GM12875 (cell line): ENCODE measurements at regions not wholly inside any gene's neighbourhood (a gene's known extent, or its start where the extent isn't known, plus 50 kb on each side); places are given as distances from the start of the nearest gene placed in this dataset.

Source experiments
- H3K4me3 ChIP-seq: one replicate; pipeline ENCODE4 v1.5.1; 2011; ENCODE audit warnings: low read depth, low read length, control low read depth
- TF ChIP-seq, protein P1 (sequence below): IDR thresholded peaks from 2 replicates; pipeline ENCODE4 v1.5.1; 2011; ENCODE audit warnings: low read depth, mild to moderate bottlenecking, control low read depth, inconsistent platforms, low read length, moderate library complexity, borderline replicate concordance; ENCODE audit not compliant: insufficient read depth

DNA sequence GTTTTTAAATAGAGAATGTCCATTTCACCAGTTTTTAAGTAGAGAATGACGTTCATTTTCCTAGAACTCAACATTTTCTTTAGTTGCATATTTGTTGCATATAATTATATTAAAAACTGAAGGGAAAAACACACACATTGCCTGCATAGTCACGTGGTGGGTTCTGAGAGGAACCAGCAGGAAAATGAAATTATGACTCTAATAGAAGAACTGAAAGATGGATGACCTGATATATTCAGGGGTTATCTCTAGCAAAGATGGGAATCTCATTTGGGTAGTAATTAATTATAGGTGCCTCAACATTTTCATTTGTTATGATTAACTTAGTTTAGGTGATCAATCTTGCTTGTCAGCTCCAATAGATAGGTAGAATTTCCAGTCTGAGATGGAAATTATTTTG is 288.3 kb downstream of the TRIB2 start:
- TF ChIP-seq, protein P1, sequence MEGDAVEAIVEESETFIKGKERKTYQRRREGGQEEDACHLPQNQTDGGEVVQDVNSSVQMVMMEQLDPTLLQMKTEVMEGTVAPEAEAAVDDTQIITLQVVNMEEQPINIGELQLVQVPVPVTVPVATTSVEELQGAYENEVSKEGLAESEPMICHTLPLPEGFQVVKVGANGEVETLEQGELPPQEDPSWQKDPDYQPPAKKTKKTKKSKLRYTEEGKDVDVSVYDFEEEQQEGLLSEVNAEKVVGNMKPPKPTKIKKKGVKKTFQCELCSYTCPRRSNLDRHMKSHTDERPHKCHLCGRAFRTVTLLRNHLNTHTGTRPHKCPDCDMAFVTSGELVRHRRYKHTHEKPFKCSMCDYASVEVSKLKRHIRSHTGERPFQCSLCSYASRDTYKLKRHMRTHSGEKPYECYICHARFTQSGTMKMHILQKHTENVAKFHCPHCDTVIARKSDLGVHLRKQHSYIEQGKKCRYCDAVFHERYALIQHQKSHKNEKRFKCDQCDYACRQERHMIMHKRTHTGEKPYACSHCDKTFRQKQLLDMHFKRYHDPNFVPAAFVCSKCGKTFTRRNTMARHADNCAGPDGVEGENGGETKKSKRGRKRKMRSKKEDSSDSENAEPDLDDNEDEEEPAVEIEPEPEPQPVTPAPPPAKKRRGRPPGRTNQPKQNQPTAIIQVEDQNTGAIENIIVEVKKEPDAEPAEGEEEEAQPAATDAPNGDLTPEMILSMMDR, result no peak
- no peak overlapping the region for H3K4me3 ChIP-seq

DNA sequence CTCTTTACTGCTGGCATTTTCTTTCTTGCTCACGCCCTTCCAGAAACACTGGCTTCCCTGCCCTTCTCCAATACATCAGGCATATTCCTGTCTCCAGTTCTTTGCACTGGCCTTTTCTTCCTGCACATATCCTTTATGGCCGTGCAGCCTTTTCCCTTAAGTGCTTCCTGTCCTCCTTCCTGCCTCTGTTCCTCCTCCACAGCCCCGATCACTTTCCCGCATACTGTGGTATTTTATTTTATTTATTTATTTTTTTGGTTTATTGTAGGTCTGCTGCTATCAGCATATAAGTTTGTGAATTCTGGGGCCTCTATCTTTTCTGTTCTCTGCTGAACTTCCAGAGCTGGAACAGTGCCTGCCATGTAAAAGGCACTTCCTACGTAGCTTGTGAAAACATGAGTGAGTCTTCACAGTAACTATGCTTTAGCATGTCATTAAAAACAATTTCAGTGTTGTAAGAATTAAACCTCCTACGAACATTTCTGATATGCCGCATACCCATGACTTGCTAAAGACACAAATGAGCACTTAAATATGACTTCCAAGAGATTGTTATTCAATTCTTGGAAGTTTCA is 289.1 kb downstream of the TRIB2 start:
- TF ChIP-seq, protein P1, result no peak
- no peak overlapping the region for H3K4me3 ChIP-seq

DNA sequence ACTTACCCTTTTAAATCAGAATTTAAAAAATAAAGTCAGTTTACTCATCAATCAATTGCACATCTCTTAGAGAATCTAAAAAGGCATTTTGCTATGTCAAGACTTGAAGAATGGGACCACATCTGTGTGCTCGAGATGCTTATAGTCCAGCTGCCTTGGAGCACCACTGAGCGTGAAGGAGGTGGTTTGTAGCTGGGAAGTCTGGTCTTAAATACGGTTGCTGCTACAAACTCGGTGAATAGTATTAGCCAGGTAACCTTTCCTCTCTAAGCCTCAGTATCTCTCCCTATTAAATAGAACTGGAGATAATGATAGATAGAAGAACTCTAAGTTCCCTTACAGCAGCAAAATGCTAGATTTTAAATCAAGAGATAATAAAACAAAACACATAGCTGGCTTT is 289.7 kb downstream of the TRIB2 start:
- no peak overlapping the region for H3K4me3 ChIP-seq
- TF ChIP-seq, protein P1, result no peak

DNA sequence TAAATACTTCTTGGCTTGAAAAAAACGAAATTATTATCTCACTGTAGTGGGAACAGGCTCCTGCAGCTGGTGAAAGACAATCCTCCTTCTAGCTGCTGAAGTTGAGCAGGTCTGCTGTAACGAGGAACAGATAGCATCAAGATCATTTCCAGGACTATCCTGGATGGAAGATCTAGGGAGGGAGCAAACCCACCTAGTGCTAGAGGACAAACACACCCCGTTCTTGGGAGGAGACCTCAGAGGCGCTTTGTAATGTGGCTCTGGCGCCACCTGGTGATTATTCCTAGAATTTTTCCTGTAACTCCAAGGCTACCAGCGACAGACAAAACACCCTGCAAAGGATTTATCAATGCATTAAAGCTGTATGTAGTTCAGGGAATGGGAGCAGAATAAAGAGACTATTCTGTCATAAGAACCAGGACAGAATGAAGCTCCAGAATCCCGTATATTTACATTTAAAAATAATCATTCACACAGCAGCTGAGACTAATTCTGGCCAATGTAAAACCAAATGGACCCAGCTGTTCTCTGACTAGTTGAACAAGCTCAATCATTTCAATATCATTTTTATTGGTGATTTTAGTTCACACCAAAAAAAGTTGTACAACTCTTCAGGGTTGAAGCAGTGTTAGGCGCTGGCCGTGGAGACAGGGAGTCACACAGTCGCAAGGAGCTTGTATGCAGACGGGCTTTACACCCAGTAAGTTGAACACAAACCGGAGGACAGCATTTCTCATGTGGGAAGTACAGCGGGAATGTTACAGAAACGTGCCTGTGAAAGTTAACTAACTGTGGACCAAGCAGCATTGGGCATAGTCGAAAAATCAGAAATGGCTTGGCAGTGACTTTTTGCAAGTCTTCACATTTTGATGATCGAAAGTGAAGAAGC is 290.3 kb downstream of the TRIB2 start:
- TF ChIP-seq, protein P1, result peak; percentile 65; the same call in 1 of the 2 replicates
- H3K4me3 ChIP-seq, result no peak overlapping the region

DNA sequence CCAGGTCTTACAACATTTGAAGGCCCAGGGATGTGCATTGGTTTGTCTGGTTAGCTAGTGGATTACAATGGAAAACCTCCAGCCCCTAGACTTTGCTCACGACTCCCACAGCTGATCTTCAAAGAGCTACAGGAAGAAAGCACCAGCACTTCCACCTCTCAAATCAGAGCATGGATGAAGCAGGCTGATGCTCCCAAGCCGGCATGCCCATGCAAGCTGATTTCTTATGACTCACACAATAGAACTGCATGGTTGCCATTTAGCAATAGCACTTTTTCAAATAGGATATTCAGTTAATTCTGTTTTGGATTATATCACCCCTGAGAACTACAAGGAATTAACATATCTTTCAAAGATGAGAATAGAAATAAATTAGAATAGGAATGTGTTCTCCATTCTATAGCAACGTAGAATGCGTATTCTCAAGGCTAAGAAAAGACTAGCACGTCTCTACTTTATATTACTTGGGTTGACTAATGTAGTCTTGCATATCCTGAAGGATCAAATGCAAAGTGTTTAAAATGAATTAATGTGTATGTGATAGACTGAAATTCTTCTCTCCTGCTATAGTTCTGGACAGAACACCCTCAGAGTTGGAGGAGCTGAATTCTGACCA is 292.4 kb downstream of the TRIB2 start:
- TF ChIP-seq, protein P1, result no peak
- no peak overlapping the region for H3K4me3 ChIP-seq

DNA sequence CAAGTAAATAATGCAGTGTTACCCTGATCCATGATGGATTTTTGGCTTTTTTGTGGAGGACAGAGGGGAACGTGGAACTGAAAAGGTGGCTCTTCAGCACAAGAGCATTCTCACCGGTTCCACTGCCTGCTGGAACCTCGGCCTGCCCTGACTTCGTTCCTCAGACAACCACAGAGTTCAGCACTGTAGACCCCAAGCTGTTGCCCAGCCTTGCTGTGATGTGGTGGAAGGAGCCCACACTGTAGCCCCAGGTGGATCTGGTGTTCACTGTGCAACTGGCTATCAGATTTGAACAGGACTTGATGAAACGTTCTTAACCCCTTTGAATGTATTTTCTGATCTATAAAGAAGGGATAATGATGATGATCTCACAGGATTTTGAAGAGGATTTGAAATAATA is 293.5 kb downstream of the TRIB2 start:
- H3K4me3 ChIP-seq, result no peak overlapping the region
- TF ChIP-seq, protein P1, result no peak
